Stimulated activated CD8-positive, alpha-beta memory T cell treated with anti-CD3 and anti-CD28 coated beads, Interleukin-12 subunit alpha, Interleukin-12 subunit beta, amount 100 ng/mL, for 1 hour (primary cell): ENCODE measurements at regions not wholly inside any gene's neighbourhood (a gene's known extent, or its start where the extent isn't known, plus 50 kb on each side); places are given as distances from the start of the nearest gene placed in this dataset.

ENCODE experiments used
- DNase-seq: peaks from one replicate; pipeline ENCODE4 v3.0.0-alpha.2; 2020; ENCODE audit warnings: low read depth

- no peak for DNase-seq
These were observed 278.4 kb upstream of the ZPLD1 start for GRCh38 chr3:102156426-102156825.

- no peak for DNase-seq
These were observed 276.6 kb upstream of the ZPLD1 start for GRCh38 chr3:102158080-102158740.

GRCh38 chr3:102159810-102160451 lies 274.9 kb upstream of the ZPLD1 start:
- DNase-seq, result no peak

- no peak for DNase-seq
These were observed 273.3 kb upstream of the ZPLD1 start for GRCh38 chr3:102161384-102162006.

- no peak for DNase-seq
These were observed 272.6 kb upstream of the ZPLD1 start for GRCh38 chr3:102162251-102162650.

GRCh38 chr3:102163039-102163817 lies 271.6 kb upstream of the ZPLD1 start:
- no peak for DNase-seq

- DNase-seq, result no peak
These were observed 271.0 kb upstream of the ZPLD1 start for GRCh38 chr3:102163818-102164154.

GRCh38 chr3:102165367-102165766 lies 269.4 kb upstream of the ZPLD1 start:
- no peak for DNase-seq

- DNase-seq, result no peak
These were observed 264.8 kb upstream of the ZPLD1 start for GRCh38 chr3:102169915-102170479.

GRCh38 chr3:102170545-102170944 lies 264.3 kb upstream of the ZPLD1 start:
- no peak for DNase-seq

- no peak for DNase-seq
These were observed 260.5 kb upstream of the ZPLD1 start for GRCh38 chr3:102174312-102174712.

GRCh38 chr3:102174832-102175374 lies 259.9 kb upstream of the ZPLD1 start:
- no peak for DNase-seq

GRCh38 chr3:102176333-102177050 lies 258.3 kb upstream of the ZPLD1 start:
- no peak for DNase-seq

- no peak for DNase-seq
These were observed 257.6 kb upstream of the ZPLD1 start for GRCh38 chr3:102177075-102177755.

- no peak for DNase-seq
These were observed 256.0 kb upstream of the ZPLD1 start for GRCh38 chr3:102178817-102179216.

GRCh38 chr3:102179326-102180177 lies 255.3 kb upstream of the ZPLD1 start:
- no peak for DNase-seq

GRCh38 chr3:102180280-102180931 lies 254.4 kb upstream of the ZPLD1 start:
- no peak for DNase-seq

GRCh38 chr3:102181175-102181920 lies 253.5 kb upstream of the ZPLD1 start:
- DNase-seq, result no peak

GRCh38 chr3:102182162-102182561 lies 252.7 kb upstream of the ZPLD1 start:
- no peak for DNase-seq
